ENCODE measurements at regions not wholly inside any gene's neighbourhood (a gene's known extent, or its start where the extent isn't known, plus 50 kb on each side); places are given as distances from the start of the nearest gene placed in this dataset.

DNA sequence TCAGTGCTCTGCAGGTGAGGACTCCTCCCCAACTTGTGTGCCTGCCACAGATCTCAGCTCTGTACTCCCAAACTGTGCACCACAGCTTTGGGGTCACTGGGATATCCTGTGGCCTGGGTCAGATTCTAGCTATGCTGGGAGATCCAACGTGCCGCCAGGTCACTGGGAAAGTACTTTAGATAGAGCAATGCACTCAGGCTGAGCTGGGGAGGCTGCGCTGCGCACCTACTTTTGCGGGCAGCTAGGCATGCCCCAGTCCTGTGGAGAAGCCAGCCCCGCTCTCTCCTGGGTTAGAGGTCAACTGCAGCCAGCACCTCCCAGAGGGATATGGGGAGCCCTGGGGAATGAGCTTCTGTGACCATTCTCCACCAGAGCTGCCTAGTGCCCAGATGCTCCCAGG is 552.1 kb upstream of the CDH9 start:
- Histone ChIP-seq H3K27ac (replicated peaks) (no peak overlapping the region), H3K27me3 (ENCODE audit: insufficient read depth, poor library complexity, severe bottlenecking) (no peaks in the 10 kb centered on the region), H3K4me3 (replicated peaks; ENCODE audit: insufficient read depth, low read length) (no peak overlapping the region)
- TF ChIP-seq REST (IDR thresholded peaks at IDR 0.05; ENCODE audit: insufficient replicate concordance, low read depth) (no peak), POLR2AphosphoS5 (IDR thresholded peaks at IDR 0.05; ENCODE audit: low read depth) (no peak)
- no peak for DNase-seq (ENCODE audit: low read depth in 1 of 2, low spot score in 1 of 2)

DNA sequence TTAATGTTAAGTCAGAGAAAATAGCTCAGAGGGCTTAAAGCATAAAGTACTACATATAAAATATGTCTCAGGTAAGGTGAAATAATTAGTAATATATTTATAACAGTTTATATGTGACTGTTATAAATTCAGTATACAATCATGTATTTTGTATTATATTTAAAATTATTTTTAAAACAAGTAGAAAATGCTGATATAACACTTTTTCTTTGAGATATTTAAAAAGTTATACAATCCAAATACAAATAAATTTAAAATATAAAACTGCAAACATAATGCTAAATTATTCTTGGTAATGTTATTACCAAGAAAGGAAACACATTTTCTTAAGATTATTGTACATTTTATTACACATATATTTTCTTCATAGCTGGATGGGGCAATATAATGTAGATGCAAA is 539.9 kb upstream of the CDH9 start:
- H3K27me3 ChIP-seq (ENCODE audit: insufficient read depth, poor library complexity, severe bottlenecking): no peaks in the 10 kb centered on the region
- TF ChIP-seq POLR2AphosphoS5 (IDR thresholded peaks at IDR 0.05; ENCODE audit: low read depth): no peak
- TF ChIP-seq GABPA (IDR thresholded peaks at IDR 0.05; ENCODE audit: low read depth): no peak
- no peak for TF ChIP-seq CTCF (IDR thresholded peaks at IDR 0.05; ENCODE audit: insufficient read depth, low read length)
- TF ChIP-seq SPI1 (IDR thresholded peaks at IDR 0.05; ENCODE audit: borderline replicate concordance, low read depth): no peak
- TF ChIP-seq REST (IDR thresholded peaks at IDR 0.05; ENCODE audit: insufficient replicate concordance, low read depth): no peak
- no peak overlapping the region for H3K27ac ChIP-seq (replicated peaks)
- DNase-seq (ENCODE audit: low read depth in 1 of 2, low spot score in 1 of 2): no peak
- H3K4me3 ChIP-seq (replicated peaks; ENCODE audit: insufficient read depth, low read length): no peak overlapping the region

GRCh38 chr5:27571681-27572080 is 533.3 kb upstream of the CDH9 start:
- Histone ChIP-seq H3K4me3 (replicated peaks; ENCODE audit: insufficient read depth, low read length) (no peak overlapping the region), H3K27ac (replicated peaks) (no peak overlapping the region), H3K27me3 (ENCODE audit: insufficient read depth, poor library complexity, severe bottlenecking) (no peaks in the 10 kb centered on the region)
- TF ChIP-seq CTCF (IDR thresholded peaks at IDR 0.05; ENCODE audit: insufficient read depth, low read length) (no peak), REST (IDR thresholded peaks at IDR 0.05; ENCODE audit: insufficient replicate concordance, low read depth) (no peak), GABPA (IDR thresholded peaks at IDR 0.05; ENCODE audit: low read depth) (no peak), POLR2AphosphoS5 (IDR thresholded peaks at IDR 0.05; ENCODE audit: low read depth) (no peak), SPI1 (IDR thresholded peaks at IDR 0.05; ENCODE audit: borderline replicate concordance, low read depth) (no peak)
- no peak for DNase-seq (ENCODE audit: low read depth in 1 of 2, low spot score in 1 of 2)

DNA sequence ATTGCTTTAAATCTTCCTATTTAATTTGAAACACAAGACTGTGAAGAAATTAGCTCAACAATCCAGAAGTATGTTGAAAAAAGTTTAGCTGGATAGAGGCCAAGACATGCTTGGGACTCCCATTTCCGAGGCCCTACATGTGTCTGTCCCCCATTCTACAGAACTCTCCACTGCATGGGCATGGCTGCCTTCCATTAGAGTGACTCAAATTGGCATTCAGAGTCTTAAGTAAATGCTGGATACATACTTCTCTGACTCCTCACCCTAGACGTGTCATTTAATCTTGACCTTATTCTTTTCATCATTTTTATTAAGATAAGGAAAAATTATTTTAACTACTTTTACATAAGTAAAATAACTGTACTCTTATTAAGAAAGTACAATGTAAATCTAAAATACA is 530.4 kb upstream of the CDH9 start:
- no peaks in the 10 kb centered on the region for H3K27me3 ChIP-seq (ENCODE audit: insufficient read depth, poor library complexity, severe bottlenecking)
- H3K27ac ChIP-seq (replicated peaks): no peak overlapping the region
- no peak for DNase-seq (ENCODE audit: low read depth in 1 of 2, low spot score in 1 of 2)
- TF ChIP-seq POLR2AphosphoS5 (IDR thresholded peaks at IDR 0.05; ENCODE audit: low read depth): no peak
- no peak for TF ChIP-seq CTCF (IDR thresholded peaks at IDR 0.05; ENCODE audit: insufficient read depth, low read length)
- no peak for TF ChIP-seq SPI1 (IDR thresholded peaks at IDR 0.05; ENCODE audit: borderline replicate concordance, low read depth)
- TF ChIP-seq GABPA (IDR thresholded peaks at IDR 0.05; ENCODE audit: low read depth): no peak
- TF ChIP-seq REST (IDR thresholded peaks at IDR 0.05; ENCODE audit: insufficient replicate concordance, low read depth): no peak
- no peak overlapping the region for H3K4me3 ChIP-seq (replicated peaks; ENCODE audit: insufficient read depth, low read length)

Data from HL-60 (cell line).